ENCODE measurements at regions not wholly inside any gene's neighbourhood (a gene's known extent, or its start where the extent isn't known, plus 50 kb on each side); places are given as distances from the start of the nearest gene placed in this dataset.

DNA sequence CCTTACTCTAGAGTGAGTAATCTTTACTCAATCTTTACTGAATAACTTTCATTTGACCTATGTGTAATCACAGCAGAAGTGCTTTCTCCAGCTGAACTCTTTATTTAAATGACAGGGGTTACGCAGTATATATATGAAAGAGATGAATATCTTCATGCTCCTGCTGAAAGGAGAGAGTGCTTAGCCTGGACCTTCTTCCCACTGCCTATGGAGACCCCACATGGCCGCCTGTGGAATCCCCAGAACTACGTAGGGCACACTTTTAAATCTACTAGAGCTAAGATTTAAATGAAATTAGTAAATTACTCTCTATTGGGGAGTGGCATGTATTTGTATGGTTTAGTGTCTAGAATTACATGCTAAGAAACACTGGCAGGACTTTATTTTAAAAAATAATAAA is 391.2 kb downstream of the ANKRD50 start:
- DNase-seq (ENCODE audit: low read depth): no peak

DNA sequence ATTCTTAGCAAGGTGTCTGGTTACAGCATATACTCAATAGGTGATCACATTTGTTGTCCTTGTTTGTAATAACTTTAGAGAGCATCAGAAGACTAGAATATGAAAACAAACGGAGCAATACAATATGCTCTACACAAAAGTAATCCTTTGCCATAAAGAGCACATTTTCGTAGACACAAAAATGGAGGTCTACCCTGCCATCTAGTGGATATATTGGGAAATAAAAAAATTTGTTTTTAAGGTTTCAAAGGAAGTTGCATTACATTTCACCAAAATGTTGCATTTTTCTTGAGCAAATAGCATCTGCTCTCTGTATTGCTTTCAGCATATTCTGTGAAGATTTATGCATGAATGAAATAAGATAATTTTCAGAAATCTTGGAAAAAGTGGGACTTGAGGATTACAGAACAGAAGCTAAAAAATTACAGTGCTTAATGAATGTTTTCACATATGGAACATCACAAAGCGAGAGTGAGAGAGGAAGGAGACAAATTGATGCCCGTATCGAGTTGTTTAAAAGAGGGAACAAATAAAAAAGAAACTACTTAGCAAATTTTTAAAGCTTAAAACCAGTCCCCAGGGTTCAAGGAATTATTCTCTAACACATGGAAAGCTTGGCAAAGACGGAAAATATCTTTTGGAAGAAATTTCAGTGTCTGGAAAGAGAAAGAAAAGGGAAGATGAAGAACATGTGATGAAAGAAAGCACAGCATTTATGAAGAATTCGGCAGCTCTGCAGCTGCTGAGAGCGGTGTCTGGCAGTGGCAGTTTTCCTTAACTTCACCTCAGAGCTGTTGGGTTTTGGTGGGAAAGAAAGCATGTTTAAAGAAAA is 390.1 kb downstream of the ANKRD50 start:
- DNase-seq (ENCODE audit: low read depth): peak; percentile 78

DNA sequence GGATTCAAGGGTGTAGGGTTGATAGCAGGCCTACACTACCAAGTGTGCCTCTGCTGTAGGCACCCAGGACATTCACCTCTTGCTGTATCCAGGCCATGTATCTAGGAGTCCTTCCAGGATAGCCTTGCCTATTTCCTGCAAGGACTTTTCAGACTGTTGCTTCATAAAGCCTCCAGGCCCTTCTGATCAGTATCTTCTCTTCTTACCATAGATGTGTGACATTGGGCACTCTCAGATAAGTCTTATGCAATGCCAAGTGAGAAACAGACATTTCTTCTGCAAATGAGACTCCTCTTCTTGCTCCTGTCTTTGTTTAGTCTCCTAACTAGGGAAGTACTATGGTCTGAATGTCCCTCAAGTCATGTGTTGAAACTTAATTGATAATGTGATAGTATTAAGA is 386.8 kb downstream of the ANKRD50 start:
- DNase-seq (ENCODE audit: low read depth): no peak

DNA sequence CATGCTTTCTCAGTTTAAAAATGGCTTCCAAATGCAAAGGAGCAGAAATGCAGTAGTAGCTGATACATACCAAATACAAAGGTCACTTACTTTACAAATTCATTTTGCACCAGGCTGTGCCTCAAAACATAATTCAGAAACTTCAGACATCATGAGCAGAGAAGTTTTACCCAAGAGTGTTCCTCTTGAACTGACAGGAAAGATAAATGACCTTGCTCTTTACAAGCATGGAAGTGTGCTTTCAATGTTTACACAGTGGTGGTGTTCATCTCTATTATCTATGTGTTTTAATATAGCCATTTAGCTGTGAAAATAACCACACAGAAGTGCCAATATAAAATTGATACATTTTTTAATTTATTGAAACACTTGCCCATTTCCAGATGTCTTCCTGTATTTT is 383.4 kb downstream of the ANKRD50 start:
- DNase-seq (ENCODE audit: low read depth): no peak

DNA sequence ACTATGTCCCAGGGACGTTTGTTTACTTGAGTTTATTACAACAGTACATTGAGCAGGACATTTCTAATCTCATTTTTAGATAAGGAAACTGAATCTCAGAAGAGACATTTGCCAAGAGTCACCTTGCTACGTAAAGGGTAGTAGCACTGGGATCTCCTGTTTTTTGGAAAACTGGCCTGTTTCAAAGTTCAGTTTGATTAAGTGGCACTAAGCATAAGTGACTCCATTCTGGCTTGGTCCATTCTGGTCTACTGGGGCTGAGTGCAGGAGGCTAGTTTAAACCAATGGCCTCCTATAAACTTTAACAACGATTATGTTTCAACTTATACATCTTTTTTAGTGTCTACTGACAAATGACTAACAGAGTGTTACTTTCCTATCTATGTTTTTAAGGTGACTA is 382.5 kb downstream of the ANKRD50 start:
- no peak for DNase-seq (ENCODE audit: low read depth)

DNA sequence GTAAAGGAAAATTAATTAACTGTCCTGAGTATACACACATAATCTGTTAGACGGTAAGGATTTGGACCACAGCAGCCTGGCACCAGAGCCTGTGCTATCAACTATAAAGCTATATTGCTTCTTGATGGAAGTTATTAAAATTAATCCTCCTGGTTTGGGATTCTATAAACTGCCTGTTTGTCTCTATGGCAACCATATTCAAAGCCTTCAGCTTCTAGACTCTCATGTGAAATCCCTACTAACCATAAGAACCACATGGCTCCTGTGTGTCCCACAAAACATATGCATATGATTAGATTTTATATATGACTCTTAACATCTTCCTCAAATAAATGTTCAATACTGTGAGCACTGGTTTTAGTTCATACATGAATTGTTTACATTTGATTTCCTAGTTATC is 380.8 kb downstream of the ANKRD50 start:
- no peak for DNase-seq (ENCODE audit: low read depth)

DNA sequence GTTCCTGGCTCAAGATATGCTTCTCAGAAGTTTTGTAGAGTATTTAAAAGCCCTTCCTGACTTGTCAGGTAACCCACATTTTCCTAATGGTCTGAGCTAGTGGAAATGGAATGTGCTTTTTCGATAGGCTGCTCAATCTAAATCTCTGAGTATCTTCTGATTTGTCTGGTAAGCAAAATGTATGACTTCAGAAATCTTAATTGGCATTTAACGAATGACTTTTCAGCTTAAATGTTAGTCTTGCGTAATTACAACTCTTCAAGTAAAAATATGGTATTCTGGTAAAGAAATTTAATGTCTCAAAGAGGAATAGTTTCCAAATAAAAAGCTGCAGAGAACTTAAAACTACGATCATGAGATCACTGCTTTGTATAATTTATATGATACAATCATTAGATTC is 379.1 kb downstream of the ANKRD50 start:
- DNase-seq (ENCODE audit: low read depth): no peak

DNA sequence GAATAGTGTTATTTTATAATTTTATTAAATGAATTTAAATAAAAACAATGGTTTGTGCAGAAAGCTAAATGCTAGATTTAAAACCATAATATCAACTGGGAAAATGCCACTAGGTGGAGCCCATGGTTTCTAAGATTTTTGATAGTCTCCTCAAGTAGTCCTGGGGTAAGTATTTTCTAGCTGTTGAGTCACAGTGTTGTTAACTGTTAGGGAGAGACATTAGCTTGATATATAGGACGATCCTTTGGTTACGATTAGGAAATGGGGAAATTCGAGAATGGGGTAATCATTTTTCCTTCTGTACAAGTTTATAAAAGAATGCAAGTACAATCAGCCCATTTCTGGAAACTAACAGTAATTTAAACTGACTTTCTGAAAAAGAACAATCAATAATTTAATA is 378.4 kb downstream of the ANKRD50 start:
- DNase-seq (ENCODE audit: low read depth): peak; percentile 58

DNA sequence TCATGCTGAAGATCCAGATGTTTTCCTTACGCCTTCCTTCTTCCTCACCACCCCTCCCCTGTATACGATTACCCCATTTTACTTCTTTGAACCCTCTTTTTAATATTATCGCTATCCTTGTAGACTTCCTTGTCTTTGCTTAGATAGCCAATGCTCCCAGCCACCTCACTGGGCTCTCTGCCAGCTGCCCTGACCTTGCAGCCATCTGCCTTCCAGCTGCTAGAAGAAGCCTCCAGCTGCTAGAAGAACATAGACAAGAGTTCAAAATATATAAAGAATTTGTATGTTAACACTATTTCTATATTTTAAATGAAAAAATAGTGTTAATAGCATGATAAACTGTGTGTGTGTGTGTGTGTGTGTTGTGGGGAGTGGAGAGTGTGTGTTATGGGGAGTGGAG is 374.7 kb downstream of the ANKRD50 start:
- no peak for DNase-seq (ENCODE audit: low read depth)

DNA sequence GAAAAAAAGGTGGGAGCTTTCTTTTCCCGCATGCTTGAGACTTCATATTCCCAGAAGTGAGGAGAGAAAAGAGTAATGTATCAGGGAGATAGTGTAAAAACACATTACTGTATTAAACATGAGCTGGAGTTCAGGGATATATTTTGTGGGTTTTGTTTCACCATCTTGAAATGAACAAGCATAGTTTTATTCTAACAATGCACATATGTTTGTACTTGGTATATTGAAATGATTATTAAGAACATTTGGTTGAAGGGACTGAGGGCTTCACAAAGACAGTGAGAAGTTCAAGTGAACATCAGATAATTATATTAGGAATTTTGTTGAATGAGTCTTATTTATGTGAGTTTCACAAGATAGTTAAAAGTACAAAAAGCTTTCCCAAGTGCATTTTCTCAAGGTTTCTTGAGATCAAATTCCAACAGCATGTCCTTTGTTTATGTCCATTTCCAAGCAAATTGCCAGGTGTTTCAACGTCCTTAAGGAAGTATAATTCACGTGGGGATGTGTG is 368.8 kb downstream of the ANKRD50 start:
- DNase-seq (ENCODE audit: low read depth): peak; percentile 50

DNA sequence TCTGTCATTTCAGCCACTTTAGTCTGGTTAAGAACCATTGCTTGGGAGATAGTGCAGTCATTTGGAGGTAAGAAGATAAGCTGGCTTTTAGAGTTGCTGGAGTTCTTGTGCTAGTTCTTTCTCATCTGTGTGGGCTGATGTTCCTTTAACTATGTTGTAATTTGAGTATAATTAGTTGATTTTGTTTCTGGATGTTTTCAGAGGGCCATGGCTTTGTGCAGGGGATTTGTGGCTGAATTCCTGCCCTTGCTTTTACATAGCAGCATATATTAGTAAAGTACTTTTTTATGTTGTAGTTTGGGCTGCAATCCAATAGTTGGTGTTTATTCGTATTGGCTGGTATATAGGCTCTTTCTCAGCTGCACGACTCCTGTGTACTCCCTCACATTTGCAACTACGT is 339.6 kb downstream of the ANKRD50 start:
- no peak for DNase-seq (ENCODE audit: low read depth)

DNA sequence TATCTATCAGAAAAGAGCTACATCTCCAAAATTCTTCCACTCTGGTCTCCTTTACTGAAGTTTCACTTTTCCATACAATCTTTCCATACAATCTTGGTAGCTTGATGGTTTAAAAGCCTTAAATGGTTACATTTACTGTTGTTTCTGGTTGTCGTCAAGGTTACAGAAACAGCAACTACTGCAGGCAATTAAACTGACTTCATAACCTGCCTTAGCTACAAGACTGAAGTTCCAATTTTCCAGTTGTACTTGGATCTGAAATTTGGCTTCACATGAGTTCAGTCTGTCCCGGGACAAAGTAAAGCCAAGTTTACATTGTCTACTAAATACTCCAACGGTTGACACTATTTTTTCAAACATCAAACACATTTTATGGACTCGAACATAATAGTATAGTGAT is 326.4 kb downstream of the ANKRD50 start:
- DNase-seq (ENCODE audit: low read depth): peak; percentile 66

DNA sequence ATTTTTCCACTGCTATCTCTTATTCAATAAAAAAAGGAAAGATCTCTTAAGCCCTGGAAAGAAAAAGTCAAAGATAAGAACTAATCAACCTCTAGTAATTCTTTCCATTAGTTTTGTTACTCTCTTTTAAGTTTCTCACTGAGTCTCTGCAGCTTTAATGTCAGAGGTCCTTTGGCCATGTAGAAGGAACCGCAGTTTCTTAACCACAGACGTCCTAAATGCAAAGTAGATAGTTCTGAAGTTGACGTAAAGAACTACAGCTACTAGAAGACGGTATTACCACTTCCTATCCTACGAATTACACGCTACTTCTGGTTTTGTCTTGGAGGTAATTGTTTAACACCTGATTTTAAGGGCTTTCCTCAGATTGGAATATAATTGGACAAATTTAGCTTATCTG is 325.9 kb downstream of the ANKRD50 start:
- no peak for DNase-seq (ENCODE audit: low read depth)

DNA sequence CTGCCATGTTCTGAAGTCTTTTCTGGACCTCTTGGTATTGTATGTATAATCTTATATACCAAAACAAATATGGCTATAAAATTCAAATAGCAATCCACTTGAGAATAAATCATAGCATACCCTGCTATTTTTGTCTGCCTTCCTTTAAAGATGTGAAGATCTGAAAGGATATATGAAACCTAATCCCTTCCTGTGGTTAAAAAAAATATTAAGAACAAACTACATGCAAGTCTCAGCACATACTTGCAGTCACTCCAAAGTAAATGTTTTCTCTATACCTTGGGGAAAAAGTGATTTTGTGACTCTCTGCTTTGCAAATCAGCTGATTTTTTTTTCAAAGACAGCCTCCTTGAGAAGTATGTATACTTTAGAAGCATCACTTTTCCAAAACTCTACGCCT is 322.9 kb downstream of the ANKRD50 start:
- no peak for DNase-seq (ENCODE audit: low read depth)

DNA sequence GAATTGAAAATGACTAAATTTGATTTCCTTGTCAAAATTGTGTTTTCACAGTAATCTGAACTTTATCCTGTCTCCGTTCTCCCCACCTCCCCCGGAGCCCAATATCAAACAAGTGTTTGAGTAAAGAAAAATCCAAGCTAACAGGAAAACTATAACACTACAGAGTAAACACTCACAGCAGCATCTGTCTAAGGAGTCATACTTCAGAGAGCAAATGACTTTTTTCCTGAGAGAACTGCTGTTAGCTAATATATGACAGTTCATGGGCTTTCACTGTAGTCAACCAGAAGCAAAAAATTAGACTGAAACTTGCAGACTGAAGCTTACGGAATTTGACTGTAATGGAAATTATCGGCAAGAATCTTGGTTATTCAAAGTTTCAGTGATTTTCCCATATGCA is 321.7 kb downstream of the ANKRD50 start:
- no peak for DNase-seq (ENCODE audit: low read depth)

DNA sequence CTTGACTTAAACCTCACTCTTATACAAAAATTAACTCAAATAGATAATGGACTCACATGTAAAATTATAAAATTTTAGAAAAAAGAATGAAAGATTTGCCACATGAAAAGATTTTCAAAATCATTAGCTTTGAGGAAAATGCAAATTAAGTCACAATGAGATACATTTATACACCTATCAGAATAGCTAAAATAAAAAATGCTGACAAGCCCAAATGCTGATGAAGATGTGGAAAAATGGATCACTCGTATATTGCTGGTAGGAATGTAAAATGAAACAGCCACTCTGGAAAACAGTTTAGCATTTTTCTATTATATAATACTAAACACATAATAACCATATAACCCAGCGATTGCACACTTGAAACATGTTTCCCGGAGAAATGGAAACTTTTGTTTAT is 316.2 kb downstream of the ANKRD50 start:
- no peak for DNase-seq (ENCODE audit: low read depth)

DNA sequence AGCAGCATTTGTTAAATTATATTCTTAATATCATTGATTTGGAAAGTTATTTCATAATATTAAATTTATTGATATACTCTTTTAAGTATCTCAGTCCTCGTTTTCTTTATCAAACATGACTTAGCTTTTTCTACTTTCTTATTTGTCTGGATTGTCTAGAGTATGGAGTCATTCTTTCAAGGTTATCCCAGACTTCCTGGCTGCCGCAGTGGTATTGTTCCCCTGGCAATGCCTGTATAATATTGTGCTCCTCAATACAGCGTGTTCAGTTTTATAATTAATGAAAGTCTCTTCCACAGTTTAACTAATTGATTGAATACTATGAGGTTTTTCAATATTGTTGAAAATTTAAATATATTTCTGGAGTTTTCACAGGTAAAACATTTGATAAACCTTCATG is 310.9 kb downstream of the ANKRD50 start:
- DNase-seq (ENCODE audit: low read depth): no peak

DNA sequence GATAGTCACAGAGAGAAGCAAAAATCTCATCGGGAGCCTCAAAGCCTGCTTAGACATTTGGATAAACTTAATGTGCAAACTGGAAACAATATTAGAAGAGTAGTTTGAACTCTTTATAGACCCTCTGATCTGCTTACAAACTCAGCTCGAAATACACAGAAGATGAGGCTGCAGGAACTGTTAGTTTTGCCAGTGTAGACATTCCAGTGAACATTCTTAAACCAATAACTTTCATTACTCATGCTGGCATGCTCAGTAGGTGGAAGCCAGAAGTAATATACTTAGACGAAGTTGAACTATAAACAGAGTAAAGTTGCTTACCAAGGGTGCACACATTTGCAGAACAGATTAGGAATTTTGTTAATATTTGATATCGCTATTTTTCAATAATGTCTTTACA is 303.5 kb downstream of the ANKRD50 start:
- DNase-seq (ENCODE audit: low read depth): no peak

DNA sequence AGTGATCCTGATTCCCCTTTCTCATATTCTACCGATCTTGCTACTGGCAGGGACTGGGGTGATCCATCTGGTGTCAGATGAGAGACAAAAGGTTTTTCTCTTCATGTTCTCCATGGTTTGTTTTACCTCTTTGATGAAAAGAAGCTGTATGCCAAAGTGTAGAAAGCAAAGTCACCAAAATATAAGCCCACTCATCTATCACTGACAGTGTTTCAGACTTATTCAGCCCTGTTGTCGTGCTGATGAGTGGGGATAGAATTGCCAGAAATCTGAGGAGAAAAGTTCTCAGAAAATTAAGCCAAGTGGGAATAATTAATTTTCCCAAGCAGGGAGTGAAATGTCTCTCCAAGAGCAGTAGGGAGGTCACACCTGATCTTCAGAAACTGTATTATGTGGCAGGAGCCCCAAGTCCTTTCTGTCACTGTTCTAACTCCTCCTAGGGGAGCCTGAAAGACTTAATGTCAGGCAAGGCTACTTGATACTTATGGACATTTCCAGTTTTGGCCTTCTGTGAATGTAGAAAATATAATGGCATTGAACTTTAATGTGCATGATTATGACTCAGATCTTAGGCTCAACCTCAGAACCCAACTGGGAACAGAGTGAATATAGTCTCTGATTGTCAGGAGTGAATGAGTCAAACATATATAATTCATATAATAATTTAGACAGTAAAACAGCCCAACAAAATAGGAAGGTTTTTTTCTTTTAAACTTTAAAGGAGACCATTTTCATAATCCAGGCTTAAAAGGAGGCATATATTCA is 298.1 kb downstream of the ANKRD50 start:
- no peak for DNase-seq (ENCODE audit: low read depth)

DNA sequence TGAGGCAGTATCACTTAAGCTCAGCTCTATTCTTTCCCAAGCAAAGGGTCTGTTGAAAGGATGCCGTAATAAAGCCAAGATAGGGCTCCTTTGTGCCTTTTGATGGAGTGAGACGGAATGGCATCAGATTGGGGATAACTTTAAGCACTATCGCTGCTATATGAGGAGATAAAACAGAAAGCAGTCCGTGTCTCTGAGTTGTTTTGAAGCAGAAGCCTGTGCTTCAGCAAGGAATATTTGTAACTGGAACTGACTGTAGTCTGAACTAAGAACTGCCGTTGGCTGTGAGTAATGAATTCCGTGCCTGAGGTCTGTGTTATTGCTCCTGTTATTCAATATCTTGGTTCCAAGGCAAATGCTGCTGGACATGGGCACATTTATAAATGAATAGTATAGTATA is 297.4 kb downstream of the ANKRD50 start:
- no peak for DNase-seq (ENCODE audit: low read depth)

DNA sequence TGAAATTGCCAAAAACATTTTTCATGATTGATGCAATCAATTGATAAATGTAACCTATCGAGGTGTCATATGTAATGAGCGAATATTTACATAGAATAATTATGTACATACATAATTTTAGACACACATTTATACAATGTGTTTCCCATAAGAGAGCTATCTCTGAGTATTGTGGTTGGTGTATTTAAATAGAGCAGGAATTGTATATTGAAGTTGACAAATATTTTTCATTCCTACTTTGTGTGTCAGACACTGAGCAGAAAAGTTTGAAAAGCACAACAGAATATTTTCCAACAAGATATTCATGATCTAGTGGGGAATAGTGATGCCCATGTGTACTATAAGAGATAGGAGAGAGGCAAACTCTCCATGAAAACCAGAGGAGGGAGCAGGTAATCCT is 295.2 kb downstream of the ANKRD50 start:
- no peak for DNase-seq (ENCODE audit: low read depth)

DNA sequence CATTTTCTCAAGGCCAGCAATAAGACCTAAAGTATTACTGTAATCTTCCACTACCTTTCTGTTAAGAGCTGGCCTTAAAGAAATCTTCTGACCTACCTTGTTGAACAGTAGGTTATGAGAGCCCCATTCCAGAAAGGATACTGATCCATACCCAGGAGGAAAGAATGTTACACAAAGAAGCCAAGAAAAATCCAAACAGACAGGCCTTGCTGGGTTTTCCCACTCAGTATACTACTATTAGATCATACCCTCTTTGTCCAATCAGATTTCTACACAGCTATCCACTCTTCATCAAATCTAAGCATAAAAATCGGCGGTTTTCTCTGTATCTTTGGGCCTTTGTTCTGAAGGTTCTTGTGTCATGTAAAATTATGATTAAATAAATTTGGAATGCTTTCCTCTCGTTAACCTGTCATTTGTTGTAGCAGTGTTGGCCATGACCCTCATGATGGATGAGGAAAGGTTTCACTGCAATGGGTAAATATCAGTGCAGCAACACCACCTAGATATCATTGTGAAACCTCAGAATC is 292.3 kb downstream of the ANKRD50 start:
- DNase-seq (ENCODE audit: low read depth): no peak

DNA sequence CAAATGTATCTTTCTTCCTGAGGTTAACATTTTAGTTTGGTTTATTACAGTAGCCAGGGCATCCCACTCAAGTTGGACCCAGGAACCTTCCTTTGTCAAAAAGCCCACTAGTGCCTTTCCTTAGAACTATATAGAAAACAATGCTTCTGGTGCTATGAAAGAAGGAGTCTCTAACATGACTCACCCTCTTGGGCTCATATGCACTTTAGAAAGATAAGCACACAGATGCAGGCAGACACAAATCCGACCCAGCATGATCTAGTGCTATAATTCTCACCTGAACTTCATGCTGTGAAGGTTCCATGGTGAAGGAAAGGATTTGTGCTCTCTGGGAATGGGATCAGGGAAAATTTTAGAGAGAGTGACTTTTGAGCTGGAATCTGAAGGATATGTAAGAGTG is 289.4 kb downstream of the ANKRD50 start:
- no peak for DNase-seq (ENCODE audit: low read depth)

Data from forelimb muscle (tissue), 1 donor.